ENCODE measurements at regions not wholly inside any gene's neighbourhood (a gene's known extent, or its start where the extent isn't known, plus 50 kb on each side); places are given as distances from the start of the nearest gene placed in this dataset.

DNA sequence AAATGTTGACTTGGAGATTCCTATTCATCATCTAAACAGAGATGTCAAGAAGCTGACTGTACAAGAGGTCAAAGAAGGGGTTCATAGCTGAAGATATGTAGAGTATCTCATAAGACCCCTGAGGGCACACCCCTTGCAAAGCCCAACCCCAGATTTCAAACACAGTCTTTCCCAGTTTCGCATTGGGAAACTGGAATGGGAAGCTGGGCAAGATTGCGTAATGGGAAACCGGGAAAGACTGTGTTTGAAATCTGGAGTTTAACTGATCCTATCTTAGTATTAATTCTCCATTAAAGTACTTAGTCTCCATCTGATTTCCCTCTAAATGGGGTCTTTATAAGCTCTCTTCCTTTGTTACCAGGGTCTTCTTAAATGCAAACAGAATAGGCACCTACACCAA is 99.5 kb downstream of the FAM76B start:
- no peak for DNase-seq

DNA sequence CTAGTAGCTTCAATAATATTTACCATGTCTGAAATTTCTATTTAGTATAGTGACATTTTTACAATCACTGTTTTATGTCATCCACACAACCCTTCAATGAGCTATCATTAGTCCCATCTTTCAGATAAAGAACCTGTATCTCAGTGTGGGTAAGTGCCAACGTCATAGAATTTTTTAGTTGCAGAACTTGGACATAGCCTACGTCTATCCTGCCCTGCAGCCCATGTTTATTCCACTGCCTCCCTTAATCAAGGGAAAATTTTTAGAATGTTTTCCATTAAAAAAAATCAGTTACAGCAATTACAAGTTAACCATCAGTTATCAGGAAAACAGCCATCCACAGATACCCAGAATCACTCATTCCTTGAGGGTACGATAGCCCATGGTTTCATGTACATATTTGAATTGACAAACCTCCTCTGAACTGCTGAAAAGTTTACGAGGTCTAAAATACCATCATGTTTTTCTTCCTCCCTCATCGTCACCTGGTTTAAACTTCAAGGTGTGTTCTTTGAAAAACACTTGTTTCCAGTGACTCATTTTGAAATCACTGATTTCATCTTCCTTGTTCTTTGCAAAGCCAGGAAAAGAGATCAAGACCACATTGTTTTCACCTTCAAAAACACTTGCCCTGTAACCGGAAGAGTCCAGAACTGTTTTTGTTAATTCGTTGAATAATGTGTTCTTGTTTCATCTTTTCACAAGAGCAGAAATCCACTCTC is 100.9 kb downstream of the FAM76B start:
- no peak for DNase-seq

- no peak for DNase-seq
Measured at GRCh38 chr11:95688015-95688414, 101.6 kb downstream of the FAM76B start.

DNA sequence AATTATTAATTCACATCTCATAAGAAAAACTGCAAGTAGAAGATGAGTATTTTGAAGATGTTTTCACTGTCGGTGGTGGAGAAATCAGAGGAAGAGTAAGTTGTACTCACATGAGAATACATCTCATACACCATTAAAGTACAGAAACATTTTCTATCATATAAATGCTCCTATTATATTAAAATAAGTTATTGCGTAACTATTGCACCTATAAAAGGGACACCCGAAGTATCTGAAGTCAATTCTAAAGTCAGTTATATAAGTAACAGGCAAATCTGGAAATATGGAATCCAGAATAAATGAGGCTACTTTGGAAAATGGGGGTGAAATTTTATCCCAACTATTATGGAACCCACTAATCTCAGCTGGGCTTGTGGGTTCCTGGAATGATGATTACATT is 103.3 kb downstream of the FAM76B start:
- DNase-seq: no peak

GRCh38 chr11:95684701-95685100 is 104.9 kb downstream of the FAM76B start:
- DNase-seq: no peak

DNA sequence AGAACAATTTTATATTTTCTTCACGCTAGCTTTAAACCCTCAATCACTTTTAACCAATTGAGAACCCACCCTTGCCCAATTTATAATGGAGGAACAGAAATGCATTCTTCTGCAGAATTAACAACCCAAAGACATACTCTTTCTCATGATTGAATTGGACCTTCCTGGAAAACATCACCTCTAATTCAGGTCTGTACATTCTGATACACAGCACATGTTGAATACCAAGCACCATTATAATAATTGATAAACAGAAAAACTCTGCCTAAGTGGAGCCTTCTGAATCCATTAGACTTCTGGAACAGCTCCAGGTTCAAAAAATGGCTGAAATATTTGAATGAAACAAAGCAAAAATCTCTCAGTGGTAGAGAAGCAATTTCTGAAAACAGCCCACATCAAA is 105.4 kb downstream of the FAM76B start:
- no peak for DNase-seq

DNA sequence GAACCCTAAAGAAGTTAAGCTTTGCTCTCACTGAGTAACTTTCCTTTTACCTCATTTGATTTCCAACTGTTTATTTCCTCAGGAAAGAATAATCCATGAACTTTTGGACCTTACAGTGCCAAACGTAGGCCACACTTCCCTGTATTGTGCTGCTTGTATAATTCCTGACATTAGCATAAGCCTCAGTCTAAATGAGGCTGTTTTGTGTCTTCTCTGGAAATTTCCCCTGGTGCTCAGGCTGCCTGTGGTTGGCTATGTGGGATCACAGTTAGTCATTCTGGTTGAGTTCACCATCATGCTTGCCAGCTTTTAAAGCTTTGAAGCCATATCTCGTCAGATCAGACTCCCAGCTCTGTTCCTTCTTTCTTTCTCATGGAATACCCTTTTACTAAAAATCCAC is 107.0 kb downstream of the FAM76B start:
- no peak for DNase-seq

- no peak for DNase-seq
Measured at GRCh38 chr11:95680169-95680929, 109.2 kb downstream of the FAM76B start.

DNA sequence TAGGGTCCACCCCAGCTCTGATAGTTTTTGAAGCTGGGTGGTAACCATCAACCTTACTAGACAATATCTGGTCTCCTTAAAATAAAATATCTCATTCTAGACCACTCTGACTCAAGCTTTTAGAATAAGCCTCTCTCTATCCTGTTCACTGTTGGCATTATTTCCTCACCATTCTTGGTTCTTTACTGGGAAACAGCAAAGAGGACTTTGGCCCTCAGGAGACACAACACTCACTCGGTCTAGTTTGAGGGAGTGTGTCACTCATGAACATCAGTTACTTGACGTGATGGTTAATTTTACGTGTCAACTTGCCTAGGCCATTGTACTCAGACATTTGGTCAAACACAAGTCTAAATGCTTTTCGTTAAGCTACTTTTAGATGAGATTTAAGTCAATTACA is 110.6 kb downstream of the FAM76B start:
- DNase-seq: no peak

GRCh38 chr11:95676308-95676707 is 113.3 kb downstream of the FAM76B start:
- DNase-seq: no peak

DNA sequence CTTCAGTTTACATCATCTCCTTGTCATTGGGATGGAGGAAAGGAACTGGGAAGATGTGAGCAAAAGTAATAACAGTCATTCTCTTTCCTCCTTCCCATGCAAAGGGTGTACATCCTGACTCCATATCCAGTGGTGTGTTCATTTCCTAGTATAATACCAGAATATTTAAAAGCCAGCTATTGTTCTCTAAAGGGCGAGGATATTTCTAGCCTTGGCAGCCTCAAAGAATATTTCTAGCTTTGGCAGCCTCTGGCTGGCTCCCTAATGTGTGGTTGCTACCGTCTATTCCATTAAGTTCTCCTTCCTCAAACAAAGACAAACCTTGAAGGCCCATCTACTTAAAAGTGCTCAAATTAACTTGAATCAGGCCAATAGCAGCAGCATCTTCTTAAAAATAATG is 114.0 kb downstream of the FAM76B start:
- DNase-seq: no peak

- DNase-seq: no peak
Measured at GRCh38 chr11:95674657-95675358, 114.8 kb downstream of the FAM76B start.

GRCh38 chr11:95671768-95672167 is 117.8 kb downstream of the FAM76B start:
- DNase-seq: no peak

- DNase-seq: no peak
Measured at GRCh38 chr11:95668131-95668530, 121.5 kb downstream of the FAM76B start.

GRCh38 chr11:95661162-95661561 is 128.4 kb downstream of the FAM76B start:
- DNase-seq: no peak

DNA sequence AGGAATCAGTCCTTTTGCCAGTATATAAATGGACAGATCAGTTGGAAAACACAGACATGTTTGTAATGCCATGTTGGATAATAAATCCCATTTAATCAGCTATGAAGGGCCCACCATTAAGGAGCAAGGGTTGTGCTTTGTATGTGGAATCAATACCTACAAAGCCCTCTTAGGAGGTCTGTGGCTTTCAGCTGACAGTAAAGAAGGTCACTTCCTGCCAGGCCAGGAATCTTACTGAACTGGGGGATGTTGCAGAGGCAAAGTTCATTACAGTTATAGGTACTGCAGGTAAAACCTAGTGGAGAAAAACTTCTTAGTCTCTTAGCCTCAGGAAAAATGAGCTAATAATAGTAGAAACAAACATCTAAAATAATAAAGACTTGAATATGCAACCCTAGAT is 129.5 kb downstream of the FAM76B start:
- no peak for DNase-seq

- no peak for DNase-seq
Measured at GRCh38 chr11:95659088-95659487, 130.5 kb downstream of the FAM76B start.

DNA sequence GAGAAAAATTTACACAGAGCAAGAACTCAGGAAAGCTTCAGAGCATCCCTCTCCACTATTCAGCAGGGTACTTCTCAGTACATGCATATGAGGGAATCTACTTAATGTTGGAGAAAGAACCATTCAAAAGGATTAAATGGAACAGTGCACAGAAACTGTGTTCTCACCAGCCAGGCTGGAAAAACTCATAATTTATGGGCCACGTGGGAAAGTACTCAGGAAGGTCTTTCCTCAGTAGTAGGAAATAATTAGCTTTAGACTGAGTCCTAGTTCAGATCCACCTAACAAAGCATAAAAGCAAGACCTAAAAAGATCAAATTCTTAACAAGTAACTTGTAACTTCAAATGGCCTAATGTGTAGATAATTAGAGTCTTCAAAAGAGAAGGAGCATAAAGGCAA is 134.0 kb downstream of the FAM76B start:
- DNase-seq: no peak

DNA sequence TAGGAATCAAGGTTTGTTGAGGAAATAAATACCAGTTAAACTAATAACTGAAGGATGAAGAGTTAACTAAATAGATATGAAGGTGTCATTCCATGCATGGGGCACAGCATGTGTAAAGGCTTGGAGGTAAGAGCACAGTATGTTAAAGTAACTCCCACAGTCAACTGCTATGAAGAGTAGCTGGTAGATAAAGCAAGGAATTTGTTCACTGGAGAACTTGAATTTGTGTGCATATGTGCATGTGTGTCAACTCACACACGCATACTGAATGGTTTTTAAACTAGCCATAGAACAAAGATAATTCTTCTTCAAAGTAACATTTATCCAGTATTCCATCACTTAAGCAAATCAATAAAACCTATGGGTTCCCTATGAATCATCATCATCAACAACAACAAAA is 135.9 kb downstream of the FAM76B start:
- no peak for DNase-seq

- DNase-seq: no peak
Measured at GRCh38 chr11:95653099-95653498, 136.5 kb downstream of the FAM76B start.

DNA sequence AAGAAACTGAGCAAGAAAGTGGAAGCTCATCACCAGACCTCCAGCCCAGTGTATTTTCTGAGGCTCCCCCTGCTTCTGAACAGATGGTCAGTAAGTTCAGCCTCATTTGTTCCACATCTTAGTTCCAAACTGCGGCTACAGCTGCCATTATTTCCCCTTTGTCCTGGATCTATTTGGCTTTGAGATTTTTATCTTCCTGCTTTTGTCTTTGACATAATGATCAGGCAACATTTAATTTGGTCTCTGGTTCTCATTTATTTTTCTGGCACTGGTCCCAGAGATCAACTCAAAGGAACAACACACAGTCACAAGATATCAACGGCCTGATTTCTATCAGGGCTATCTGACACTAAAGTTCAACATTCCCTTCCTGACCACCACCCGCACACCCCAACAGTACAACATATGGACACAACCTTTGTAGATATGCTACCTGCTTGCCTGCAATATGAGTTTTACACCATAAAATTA is 137.5 kb downstream of the FAM76B start:
- no peak for DNase-seq

GRCh38 chr11:95650276-95650675 is 139.3 kb downstream of the FAM76B start:
- no peak for DNase-seq

DNA sequence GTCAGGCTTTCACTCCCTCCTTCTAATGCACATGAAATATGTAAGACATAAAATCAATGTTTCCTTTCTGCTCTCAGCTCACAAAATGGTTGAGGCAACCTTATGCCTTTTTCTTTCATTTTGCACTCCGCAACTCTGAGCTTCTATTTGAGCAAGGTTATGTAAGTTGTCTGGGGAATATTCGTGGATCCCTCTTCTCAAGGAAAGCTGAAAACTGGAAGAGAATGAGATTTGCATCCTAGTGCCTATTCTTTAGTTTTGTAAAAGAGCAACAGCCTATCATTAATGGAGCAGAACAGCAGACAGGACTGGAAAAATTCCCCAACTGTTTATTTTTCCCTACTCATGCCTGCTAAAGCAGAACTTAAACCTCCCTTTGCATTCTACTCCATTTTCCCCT is 141.7 kb downstream of the FAM76B start:
- DNase-seq: no peak

DNA sequence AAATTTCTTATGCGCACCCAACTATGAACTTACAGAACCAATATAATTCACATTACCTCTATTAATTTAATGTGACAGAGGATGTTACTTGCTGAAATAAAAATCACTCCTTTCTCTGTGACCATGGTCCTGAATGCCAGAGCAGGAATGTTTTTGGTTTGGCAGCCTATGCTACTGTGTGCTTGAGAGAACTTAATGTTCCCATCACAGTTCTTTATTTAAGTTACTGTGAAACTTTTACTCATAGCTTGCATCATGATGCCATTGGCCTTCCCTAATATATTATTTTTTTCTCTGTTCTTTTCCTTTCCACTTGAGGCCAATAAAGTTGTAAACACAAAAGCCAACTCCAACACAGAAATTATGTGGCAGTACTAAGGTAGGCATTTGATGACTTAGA is 142.2 kb downstream of the FAM76B start:
- no peak for DNase-seq
